Mucosa of descending colon (tissue), 3 donors: ENCODE measurements at regions not wholly inside any gene's neighbourhood (a gene's known extent, or its start where the extent isn't known, plus 50 kb on each side); places are given as distances from the start of the nearest gene placed in this dataset.

Experiments
- ATAC-seq: fragments of 200-7000 bp; cut with Tn5 transposase; one replicate; pipeline ENCODE4 v1.9.1; 2020; ENCODE audit warnings: mild to moderate bottlenecking, moderate library complexity
- DNase-seq, 3 donors: peaks; one replicate each; pipeline ENCODE4 v3.0.0-alpha.2; 2020
- H3K36me3 ChIP-seq: fragments of 200-600 bp; one replicate; pipeline ENCODE4 v1.8.0; 2021; ENCODE audit warnings: low read depth, mild to moderate bottlenecking
- H3K4me1 ChIP-seq: fragments of 200-600 bp; one replicate; pipeline ENCODE4 v1.8.0; 2021; ENCODE audit warnings: low read depth, mild to moderate bottlenecking
- H3K4me3 ChIP-seq: fragments of 200-600 bp; one replicate; pipeline ENCODE4 v1.8.0; 2021; ENCODE audit warnings: mild to moderate bottlenecking
- H3K9me3 ChIP-seq: fragments of 200-600 bp; one replicate; pipeline ENCODE4 v1.8.0; 2021; ENCODE audit warnings: mild to moderate bottlenecking
- CTCF ChIP-seq: fragments of 200-600 bp; IDR thresholded peaks from one replicate; pipeline ENCODE4 v1.8.0; 2022; ENCODE audit warnings: antibody characterized with exemption, mild to moderate bottlenecking
- intact Hi-C, 2 donors: fragments of 100-400 bp; cut with DNase I in 1 of 2; cut with micrococcal nuclease in 1 of 2; formaldehyde crosslinking; loops; one replicate each; pipeline versions ENCODE4 v1.11.0 to v1.11.1; 2022; cut with DNase I, micrococcal nuclease
- donor health status: DM: no; HTN: no; CAD: no; lungs with moderate emphysema.
- donor health status: DM: no; HTN: no; CAD: no.
- donor health status: DM: no; HTN: yes; CAD: no.

- intact Hi-C loops = no loop called here
- peak in 1 of 3 donors; percentile 8 for DNase-seq
- no peak for ATAC-seq
- no peak overlapping the region for H3K4me3 ChIP-seq
- H3K4me1 ChIP-seq = no peaks in the 10 kb centered on the region
- TF ChIP-seq CTCF = no peak
- H3K9me3 ChIP-seq = no peaks in the 10 kb centered on the region
- H3K36me3 ChIP-seq = no peaks in the 10 kb centered on the region
These were observed 207.5 kb upstream of the LINGO1 start for GRCh38 chr15:77839970-77840905.

- H3K9me3 ChIP-seq = no peaks in the 10 kb centered on the region
- H3K4me3 ChIP-seq = no peak overlapping the region
- peak in 1 of 3 donors; percentile 5 for DNase-seq
- no peak for TF ChIP-seq CTCF
- intact Hi-C loops = no loop called here
- no peak for ATAC-seq
- H3K4me1 ChIP-seq = no peaks in the 10 kb centered on the region
- H3K36me3 ChIP-seq = no peaks in the 10 kb centered on the region
These were observed 206.7 kb upstream of the LINGO1 start for GRCh38 chr15:77839456-77839855.

GRCh38 chr15:77838595-77838994, 205.9 kb upstream of the LINGO1 start:
- DNase-seq = peak in 1 of 3 donors; percentile 4
- ATAC-seq = no peak
- TF ChIP-seq CTCF = no peak
- intact Hi-C loops = no loop called here
- H3K4me3 ChIP-seq = no peak overlapping the region
- no peaks in the 10 kb centered on the region for H3K9me3 ChIP-seq
- H3K4me1 ChIP-seq = no peaks in the 10 kb centered on the region
- H3K36me3 ChIP-seq = no peaks in the 10 kb centered on the region

GRCh38 chr15:77838061-77838460, 205.3 kb upstream of the LINGO1 start:
- no peak for TF ChIP-seq CTCF
- Histone ChIP-seq H3K9me3 (no peaks in the 10 kb centered on the region), H3K4me1 (no peaks in the 10 kb centered on the region), H3K4me3 (no peak overlapping the region), H3K36me3 (no peaks in the 10 kb centered on the region)
- intact Hi-C loops = no loop called here
- ATAC-seq (no peak), DNase-seq (peak in 1 of 3 donors; percentile 20)

- ATAC-seq = no peak
- no peaks in the 10 kb centered on the region for H3K9me3 ChIP-seq
These were observed 204.9 kb upstream of the LINGO1 start for GRCh38 chr15:77837649-77838025.

More at GRCh38 chr15:77837649-77838025, 204.9 kb upstream of the LINGO1 start:
- Histone ChIP-seq H3K4me3 (no peak overlapping the region), H3K4me1 (no peaks in the 10 kb centered on the region), H3K36me3 (no peaks in the 10 kb centered on the region)
- intact Hi-C loops = no loop called here
- no peak for DNase-seq
- no peak for TF ChIP-seq CTCF
